Epithelial cell of proximal tubule (primary cell): ENCODE measurements at regions not wholly inside any gene's neighbourhood (a gene's known extent, or its start where the extent isn't known, plus 50 kb on each side); places are given as distances from the start of the nearest gene placed in this dataset.
A peak's percentile ranks its signal among the peaks of the same experiment; 100 is the strongest.

Source experiments
- DNase-seq: peaks from one replicate; pipeline ENCODE4 v3.0.0-alpha.2; 2011; ENCODE audit warnings: low read depth
- H3K4me3 ChIP-seq: 2 replicates; pipeline ENCODE4 v1.5.1; 2011; ENCODE audit warnings: low read depth, mild to moderate bottlenecking, low read length
- CTCF ChIP-seq: conservative IDR thresholded peaks from 2 replicates; pipeline ENCODE4 v1.5.1; 2012; ENCODE audit warnings: low read depth, mild to moderate bottlenecking, low read length

DNA sequence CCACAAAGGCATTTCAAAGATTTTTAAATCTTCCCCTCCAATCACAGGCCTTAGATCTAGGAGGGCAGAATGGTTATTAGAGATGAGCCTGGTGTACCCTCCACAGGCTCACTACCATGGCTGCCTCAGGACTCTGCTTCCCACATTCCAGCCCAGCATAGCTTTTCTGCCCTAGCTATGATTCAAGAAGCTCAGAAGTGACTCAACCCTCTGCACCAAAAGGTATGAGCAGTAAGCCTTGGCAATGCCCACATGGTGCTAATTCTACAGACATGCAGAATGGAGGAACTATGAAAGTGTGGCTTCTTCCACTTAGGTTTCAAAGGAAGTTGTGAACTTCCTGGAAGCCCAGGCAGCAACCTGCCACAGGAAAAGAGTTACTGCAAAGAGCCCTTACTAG is 786.2 kb downstream of the SLITRK6 start:
- DNase-seq: no peak
- H3K4me3 ChIP-seq: no peak overlapping the region
- no peak for TF ChIP-seq CTCF

DNA sequence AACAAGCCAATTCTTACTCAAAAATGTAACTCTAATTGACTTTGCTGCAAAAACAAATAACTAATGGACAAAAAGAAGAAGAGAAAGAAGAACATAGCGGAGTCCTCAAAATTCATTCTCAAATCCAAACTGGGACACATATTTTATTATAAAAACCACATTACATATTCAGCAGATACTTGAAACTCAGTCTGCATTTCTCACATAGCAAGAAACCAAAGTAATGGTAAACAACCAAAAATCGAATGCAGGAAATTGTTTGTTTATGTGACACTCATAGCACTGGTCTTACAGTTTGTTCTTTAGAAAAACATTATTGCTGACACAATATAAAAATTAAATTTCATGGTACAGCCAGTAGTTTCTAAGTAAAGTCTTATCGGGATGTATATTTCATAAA is 789.8 kb downstream of the SLITRK6 start:
- no peak for DNase-seq
- H3K4me3 ChIP-seq: no peak overlapping the region
- TF ChIP-seq CTCF: no peak

DNA sequence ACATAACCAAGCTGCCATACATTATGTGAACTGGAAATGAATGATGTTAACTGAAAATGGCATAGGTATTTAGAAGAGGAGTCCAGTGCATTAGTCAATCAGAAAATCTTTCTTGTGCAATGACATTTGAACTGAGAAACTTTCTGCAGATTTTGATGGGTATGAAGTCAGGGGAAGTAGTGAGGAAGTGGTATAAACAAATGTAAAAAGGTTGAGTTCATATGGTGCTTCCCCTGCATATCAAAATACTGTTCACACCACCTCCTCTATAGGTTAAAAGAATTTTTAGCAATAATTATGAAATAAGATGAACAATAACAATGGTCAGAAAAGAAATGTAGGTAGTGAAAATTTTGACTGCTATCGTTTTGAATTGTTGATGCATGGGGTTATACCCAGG is 800.0 kb downstream of the SLITRK6 start:
- no peak overlapping the region for H3K4me3 ChIP-seq
- TF ChIP-seq CTCF: no peak
- no peak for DNase-seq

DNA sequence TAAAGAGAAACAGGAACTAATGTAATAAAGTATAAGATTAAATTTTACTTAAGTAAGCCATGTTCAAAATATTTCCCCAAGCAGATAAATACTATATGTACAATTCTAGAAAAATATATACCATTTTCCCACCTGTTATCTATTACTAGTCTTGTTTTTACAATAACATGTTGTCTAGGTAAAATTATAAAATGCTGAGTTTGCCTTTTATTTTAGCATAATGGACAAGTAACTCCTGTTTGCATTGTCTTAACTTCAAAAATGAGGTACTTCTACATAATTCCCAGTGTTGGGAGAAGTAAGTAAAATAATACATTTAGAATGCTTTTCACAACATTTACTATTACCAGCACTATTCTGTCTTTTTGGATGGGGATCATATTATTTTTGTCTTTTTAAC is 800.5 kb downstream of the SLITRK6 start:
- TF ChIP-seq CTCF: no peak
- H3K4me3 ChIP-seq: no peak overlapping the region
- no peak for DNase-seq

- TF ChIP-seq CTCF: no peak
- no peak for DNase-seq
- H3K4me3 ChIP-seq: no peak overlapping the region
These were observed 801.4 kb downstream of the SLITRK6 start for GRCh38 chr13:84997858-84998257.

- no peak for TF ChIP-seq CTCF
- no peak overlapping the region for H3K4me3 ChIP-seq
- DNase-seq: peak; percentile 2
These were observed 804.6 kb downstream of the SLITRK6 start for GRCh38 chr13:84994582-84994981.

GRCh38 chr13:84985860-84986259 is 813.4 kb downstream of the SLITRK6 start:
- no peak for DNase-seq
- peak; percentile 16 for TF ChIP-seq CTCF
- H3K4me3 ChIP-seq: no peak overlapping the region
